ENCODE measurements at regions not wholly inside any gene's neighbourhood (a gene's known extent, or its start where the extent isn't known, plus 50 kb on each side); places are given as distances from the start of the nearest gene placed in this dataset.
"Not testable (repeated sequence)": the region's sequence is repeated elsewhere in the genome, so short reads cannot be mapped to it uniquely, and the experiment has no call there.

GRCh38 chr19:28061111-28061510 lies 1151.8 kb downstream of the UQCRFS1 start:
- Histone ChIP-seq H3K27me3 (ENCODE audit: insufficient read depth, low read length) (no peaks in the 10 kb centered on the region), H3K27ac (ENCODE audit: low read depth, low read length) (no peak overlapping the region), H3K36me3 (ENCODE audit: insufficient read depth, low read length) (no peaks in the 10 kb centered on the region), H3K9ac (ENCODE audit: low read depth, low read length) (no peak overlapping the region), H3K4me3 (ENCODE audit: low read length) (no peak overlapping the region), H3K9me3 (ENCODE audit: insufficient read depth, low read depth, low read length) (no peaks in the 10 kb centered on the region), H3K4me1 (ENCODE audit: insufficient read depth, low read length) (peaks cover 13% of the 10 kb centered on the region; the same call in 1 of the 2 replicates)
- 97% methylated on average over 1 of the region's 1 CpG for WGBS

DNA sequence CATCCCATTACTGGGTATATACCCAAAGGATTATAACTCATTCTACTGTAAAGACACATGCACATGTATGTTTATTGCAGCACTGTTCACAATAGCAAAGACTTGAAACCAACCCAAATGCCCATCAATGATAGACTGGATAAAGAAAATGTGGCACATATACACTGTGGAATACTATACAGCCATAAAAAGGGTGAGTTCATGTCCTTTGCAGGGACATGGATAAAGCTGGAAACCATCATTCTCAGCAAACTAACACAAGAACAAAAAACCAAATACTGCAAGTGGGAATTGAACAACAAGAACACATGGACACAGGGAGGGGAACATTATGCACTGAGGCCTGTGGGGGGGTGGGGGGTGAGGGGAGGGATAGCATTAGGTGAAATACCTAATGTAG lies 1155.9 kb downstream of the UQCRFS1 start:
- not testable (repeated sequence) for H3K4me1 ChIP-seq (ENCODE audit: insufficient read depth, low read length); H3K4me3 ChIP-seq (ENCODE audit: low read length); H3K27ac ChIP-seq (ENCODE audit: low read depth, low read length); H3K9ac ChIP-seq (ENCODE audit: low read depth, low read length); H3K27me3 ChIP-seq (ENCODE audit: insufficient read depth, low read length); H3K9me3 ChIP-seq (ENCODE audit: insufficient read depth, low read depth, low read length); H3K36me3 ChIP-seq (ENCODE audit: insufficient read depth, low read length)

DNA sequence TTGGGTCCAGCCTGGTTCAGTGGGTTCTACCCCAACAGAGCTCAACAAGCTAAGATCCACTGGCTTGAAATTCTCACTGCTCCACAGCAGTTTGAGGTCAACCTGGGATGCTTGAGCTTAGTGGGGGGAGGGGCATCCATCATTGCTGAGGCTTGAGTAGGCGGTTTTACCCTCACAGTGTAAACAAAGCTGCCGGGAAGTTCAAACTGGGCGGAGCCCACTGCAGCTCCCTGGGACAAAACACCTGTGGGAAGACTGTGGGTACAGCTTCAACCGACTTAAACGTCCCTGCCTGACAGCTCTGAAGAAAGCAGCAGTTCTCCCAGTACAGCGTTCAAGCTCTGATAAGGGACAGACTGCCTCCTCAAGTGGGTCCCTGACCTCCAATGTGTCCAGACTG lies 1161.9 kb downstream of the UQCRFS1 start:
- no peak overlapping the region for H3K9ac ChIP-seq (ENCODE audit: low read depth, low read length)
- no peaks in the 10 kb centered on the region for H3K9me3 ChIP-seq (ENCODE audit: insufficient read depth, low read depth, low read length)
- H3K27ac ChIP-seq (ENCODE audit: low read depth, low read length) = no peak overlapping the region
- H3K27me3 ChIP-seq (ENCODE audit: insufficient read depth, low read length) = no peaks in the 10 kb centered on the region
- 72% methylated on average over 6 of the region's 6 CpGs for WGBS
- H3K36me3 ChIP-seq (ENCODE audit: insufficient read depth, low read length) = no peaks in the 10 kb centered on the region
- H3K4me3 ChIP-seq (ENCODE audit: low read length) = no peak overlapping the region
- no peaks in the 10 kb centered on the region for H3K4me1 ChIP-seq (ENCODE audit: insufficient read depth, low read length)

GRCh38 chr19:28049875-28050274 lies 1163.1 kb downstream of the UQCRFS1 start:
- no peaks in the 10 kb centered on the region for H3K36me3 ChIP-seq (ENCODE audit: insufficient read depth, low read length)
- no peaks in the 10 kb centered on the region for H3K4me1 ChIP-seq (ENCODE audit: insufficient read depth, low read length)

GRCh38 chr19:28046932-28047331 lies 1166.0 kb downstream of the UQCRFS1 start:
- Histone ChIP-seq H3K4me3 (ENCODE audit: low read length) (no peak overlapping the region), H3K36me3 (ENCODE audit: insufficient read depth, low read length) (no peaks in the 10 kb centered on the region), H3K4me1 (ENCODE audit: insufficient read depth, low read length) (no peaks in the 10 kb centered on the region), H3K27ac (ENCODE audit: low read depth, low read length) (no peak overlapping the region), H3K9me3 (ENCODE audit: insufficient read depth, low read depth, low read length) (no peaks in the 10 kb centered on the region), H3K9ac (ENCODE audit: low read depth, low read length) (no peak overlapping the region), H3K27me3 (ENCODE audit: insufficient read depth, low read length) (no peaks in the 10 kb centered on the region)
- 95% methylated on average over 1 of the region's 1 CpG for WGBS

More at GRCh38 chr19:28049875-28050274, 1163.1 kb downstream of the UQCRFS1 start:
- no peaks in the 10 kb centered on the region for H3K9me3 ChIP-seq (ENCODE audit: insufficient read depth, low read depth, low read length)
- no peak overlapping the region for H3K4me3 ChIP-seq (ENCODE audit: low read length)
- H3K27me3 ChIP-seq (ENCODE audit: insufficient read depth, low read length) = no peaks in the 10 kb centered on the region
- no peak overlapping the region for H3K27ac ChIP-seq (ENCODE audit: low read depth, low read length)
- WGBS = 88% methylated on average over 2 of the region's 2 CpGs
- no peak overlapping the region for H3K9ac ChIP-seq (ENCODE audit: low read depth, low read length)

DNA sequence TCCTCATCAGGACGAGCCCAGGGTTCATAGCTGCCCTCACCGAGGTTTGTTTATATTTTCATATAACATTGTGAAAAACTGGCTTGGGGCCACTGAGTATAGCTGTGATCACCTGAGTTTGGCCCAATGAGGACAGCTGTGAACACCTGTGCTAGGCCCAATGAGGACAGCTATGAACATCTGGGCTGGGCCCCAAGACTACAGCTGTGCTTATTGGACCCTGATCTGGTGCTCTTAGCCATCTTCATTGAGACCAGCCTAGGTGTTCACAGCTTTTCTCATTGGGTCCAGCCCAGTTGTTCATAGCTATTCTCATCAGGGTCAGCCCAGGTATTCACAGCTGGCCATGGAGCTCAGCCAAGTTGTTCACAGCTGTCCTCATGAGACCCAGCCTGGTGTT lies 1167.3 kb downstream of the UQCRFS1 start:
- WGBS = 83% methylated on average over 2 of the region's 2 CpGs
- Histone ChIP-seq H3K4me1 (ENCODE audit: insufficient read depth, low read length) (no peaks in the 10 kb centered on the region), H3K4me3 (ENCODE audit: low read length) (no peak overlapping the region), H3K27me3 (ENCODE audit: insufficient read depth, low read length) (no peaks in the 10 kb centered on the region), H3K27ac (ENCODE audit: low read depth, low read length) (no peak overlapping the region), H3K9me3 (ENCODE audit: insufficient read depth, low read depth, low read length) (no peaks in the 10 kb centered on the region), H3K36me3 (ENCODE audit: insufficient read depth, low read length) (no peaks in the 10 kb centered on the region), H3K9ac (ENCODE audit: low read depth, low read length) (no peak overlapping the region)

- 95% methylated on average over 4 of the region's 4 CpGs for WGBS
- H3K4me1 ChIP-seq (ENCODE audit: insufficient read depth, low read length) = no peaks in the 10 kb centered on the region
- no peak overlapping the region for H3K9ac ChIP-seq (ENCODE audit: low read depth, low read length)
- no peaks in the 10 kb centered on the region for H3K27me3 ChIP-seq (ENCODE audit: insufficient read depth, low read length)
- H3K36me3 ChIP-seq (ENCODE audit: insufficient read depth, low read length) = no peaks in the 10 kb centered on the region
- H3K4me3 ChIP-seq (ENCODE audit: low read length) = no peak overlapping the region
- H3K27ac ChIP-seq (ENCODE audit: low read depth, low read length) = no peak overlapping the region
- H3K9me3 ChIP-seq (ENCODE audit: insufficient read depth, low read depth, low read length) = no peaks in the 10 kb centered on the region
These were observed 1168.5 kb downstream of the UQCRFS1 start for GRCh38 chr19:28044477-28044876.

DNA sequence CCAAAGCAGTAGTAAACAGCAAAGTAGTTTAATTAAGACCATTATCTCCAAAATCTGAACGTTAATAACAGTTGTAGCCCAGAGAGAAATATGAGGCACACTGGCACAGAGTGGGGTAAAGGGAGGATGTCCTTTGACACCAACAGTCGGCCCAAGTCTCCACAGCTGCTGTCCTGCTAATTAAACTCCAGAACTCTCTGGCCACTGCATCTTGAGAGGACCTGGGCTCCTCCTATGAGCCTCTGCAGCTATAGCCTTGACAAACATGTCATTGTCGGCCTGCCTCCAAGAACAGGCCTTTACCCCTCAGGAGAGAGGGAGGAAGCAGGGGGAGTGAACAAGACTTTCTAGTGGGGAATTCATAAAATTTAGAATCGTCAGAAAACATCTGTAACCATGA lies 1170.4 kb downstream of the UQCRFS1 start:
- H3K27ac ChIP-seq (ENCODE audit: low read depth, low read length) = no peak overlapping the region
- no peak overlapping the region for H3K4me3 ChIP-seq (ENCODE audit: low read length)
- no peaks in the 10 kb centered on the region for H3K27me3 ChIP-seq (ENCODE audit: insufficient read depth, low read length)
- no peaks in the 10 kb centered on the region for H3K36me3 ChIP-seq (ENCODE audit: insufficient read depth, low read length)
- H3K9ac ChIP-seq (ENCODE audit: low read depth, low read length) = no peak overlapping the region
- 93% methylated on average over 3 of the region's 4 CpGs for WGBS
- no peaks in the 10 kb centered on the region for H3K9me3 ChIP-seq (ENCODE audit: insufficient read depth, low read depth, low read length)
- no peaks in the 10 kb centered on the region for H3K4me1 ChIP-seq (ENCODE audit: insufficient read depth, low read length)

DNA sequence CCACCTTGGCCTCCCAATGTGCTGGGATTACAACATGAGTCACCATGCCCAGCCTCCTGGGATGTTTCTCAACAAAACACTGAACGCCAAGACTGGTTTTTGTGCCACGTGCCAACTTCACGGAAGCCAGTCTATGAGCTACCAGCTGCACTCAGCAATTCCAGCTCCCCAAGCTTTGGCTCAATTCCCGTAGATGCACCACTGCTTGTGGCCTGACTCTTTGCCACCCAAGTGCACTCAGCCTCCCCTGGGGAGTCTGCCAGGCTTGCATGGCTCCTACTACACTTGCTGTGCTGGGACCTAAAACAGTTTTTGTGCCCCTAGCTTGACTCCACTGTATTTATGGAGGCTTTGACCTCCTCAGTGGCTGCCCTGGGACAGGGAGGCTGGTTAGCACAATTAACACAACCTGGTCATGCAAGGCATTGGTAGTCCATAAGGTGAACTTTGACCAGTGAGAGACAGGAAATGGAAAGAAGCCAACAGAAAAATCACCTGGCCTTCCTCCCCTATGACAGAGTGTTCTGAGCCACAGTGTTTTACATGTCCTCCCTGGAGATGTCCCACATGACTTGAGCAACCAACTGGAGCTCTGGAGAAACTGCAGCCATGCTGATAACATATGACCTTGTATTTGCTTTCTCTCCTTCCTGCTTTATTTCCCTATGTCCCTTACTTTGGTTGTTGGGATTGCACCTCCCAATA lies 1173.1 kb downstream of the UQCRFS1 start:
- Histone ChIP-seq H3K9ac (ENCODE audit: low read depth, low read length) (no peak overlapping the region), H3K9me3 (ENCODE audit: insufficient read depth, low read depth, low read length) (no peaks in the 10 kb centered on the region), H3K27me3 (ENCODE audit: insufficient read depth, low read length) (no peaks in the 10 kb centered on the region), H3K36me3 (ENCODE audit: insufficient read depth, low read length) (no peaks in the 10 kb centered on the region), H3K27ac (ENCODE audit: low read depth, low read length) (no peak overlapping the region), H3K4me3 (ENCODE audit: low read length) (no peak overlapping the region), H3K4me1 (ENCODE audit: insufficient read depth, low read length) (no peaks in the 10 kb centered on the region)
- 95% methylated on average over 4 of the region's 4 CpGs for WGBS

- H3K9me3 ChIP-seq (ENCODE audit: insufficient read depth, low read depth, low read length) = no peaks in the 10 kb centered on the region
- H3K9ac ChIP-seq (ENCODE audit: low read depth, low read length) = no peak overlapping the region
- WGBS = 70% methylated on average over 3 of the region's 4 CpGs
- no peak overlapping the region for H3K4me3 ChIP-seq (ENCODE audit: low read length)
- H3K36me3 ChIP-seq (ENCODE audit: insufficient read depth, low read length) = no peaks in the 10 kb centered on the region
- no peak overlapping the region for H3K27ac ChIP-seq (ENCODE audit: low read depth, low read length)
- H3K27me3 ChIP-seq (ENCODE audit: insufficient read depth, low read length) = no peaks in the 10 kb centered on the region
- H3K4me1 ChIP-seq (ENCODE audit: insufficient read depth, low read length) = no peaks in the 10 kb centered on the region
These were observed 1175.8 kb downstream of the UQCRFS1 start for GRCh38 chr19:28037186-28037585.

DNA sequence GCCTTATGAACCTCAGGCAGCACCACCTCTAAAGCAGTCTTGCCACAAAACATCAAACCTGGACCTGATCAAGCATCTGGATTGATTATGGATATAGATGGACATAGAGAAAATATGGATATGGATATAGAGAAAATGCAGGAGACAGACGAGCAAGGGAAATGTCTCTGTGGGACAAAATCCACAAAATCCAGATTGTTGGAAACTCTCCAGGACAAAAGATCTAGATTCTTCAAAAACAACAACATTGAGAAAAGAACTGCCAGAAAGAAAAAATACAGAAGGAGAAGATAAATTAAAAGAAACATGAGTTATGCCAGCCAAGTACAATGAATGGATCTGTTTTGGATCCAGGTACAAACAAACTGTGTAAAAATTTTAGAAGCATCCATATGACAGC lies 1176.5 kb downstream of the UQCRFS1 start:
- Histone ChIP-seq H3K9ac (ENCODE audit: low read depth, low read length) (no peak overlapping the region), H3K4me3 (ENCODE audit: low read length) (no peak overlapping the region), H3K27ac (ENCODE audit: low read depth, low read length) (no peak overlapping the region), H3K4me1 (ENCODE audit: insufficient read depth, low read length) (no peaks in the 10 kb centered on the region), H3K9me3 (ENCODE audit: insufficient read depth, low read depth, low read length) (0 out of 2 replicates have a peak, but pooled peaks cover 2% of the 10 kb centered on the region), H3K36me3 (ENCODE audit: insufficient read depth, low read length) (no peaks in the 10 kb centered on the region), H3K27me3 (ENCODE audit: insufficient read depth, low read length) (no peaks in the 10 kb centered on the region)
- WGBS = 93% methylated on average over 1 of the region's 1 CpG

DNA sequence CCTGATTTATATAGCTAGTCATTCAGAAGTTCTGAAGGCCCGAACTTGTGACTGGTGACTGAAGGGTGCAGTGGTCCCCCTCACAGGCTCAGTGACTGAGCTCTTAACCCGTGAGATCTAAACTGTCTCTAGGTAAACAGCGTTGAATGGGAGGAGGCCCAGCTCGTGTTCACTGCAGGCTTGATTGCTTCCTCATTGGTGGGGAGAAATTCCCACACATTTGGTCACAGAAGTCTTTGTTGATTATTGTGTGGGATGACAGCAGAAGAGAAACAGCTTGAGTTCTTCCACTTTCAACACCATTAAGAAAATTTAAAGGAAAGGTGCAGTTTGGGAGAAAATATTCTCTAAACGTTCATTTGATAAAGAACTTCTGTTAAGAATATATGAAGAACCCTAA lies 1178.0 kb downstream of the UQCRFS1 start:
- Histone ChIP-seq H3K9me3 (ENCODE audit: insufficient read depth, low read depth, low read length) (peaks cover 9% of the 10 kb centered on the region; the same call in 1 of the 2 replicates), H3K27me3 (ENCODE audit: insufficient read depth, low read length) (no peaks in the 10 kb centered on the region), H3K9ac (ENCODE audit: low read depth, low read length) (no peak overlapping the region), H3K4me3 (ENCODE audit: low read length) (no peak overlapping the region), H3K27ac (ENCODE audit: low read depth, low read length) (no peak overlapping the region), H3K36me3 (ENCODE audit: insufficient read depth, low read length) (no peaks in the 10 kb centered on the region), H3K4me1 (ENCODE audit: insufficient read depth, low read length) (no peaks in the 10 kb centered on the region)
- 86% methylated on average over 4 of the region's 5 CpGs for WGBS
